HCT116 (cell line): ENCODE measurements at regions not wholly inside any gene's neighbourhood (a gene's known extent, or its start where the extent isn't known, plus 50 kb on each side); places are given as distances from the start of the nearest gene placed in this dataset.

ENCODE experiments used
- ATAC-seq: fragments of 200-7000 bp; cut with Tn5 transposase; 2 replicates; pipeline ENCODE4 v1.9.1; 2020; ENCODE audit warnings: mild to moderate bottlenecking, moderate library complexity
- BruUV-seq: library from RNA; stranded (reverse); fragments of 400-500 nt; replicated peaks from 2 replicates; lab custom pipeline; 2021; lab: Mats Ljungman, UMichigan
- CTCF ChIA-PET: fragments of 300-600 bp; sonication (Branson Sonifier 250); formaldehyde crosslinking; loops from one replicate; lab custom pipeline; 2021; ENCODE audit warnings: antibody characterized with exemption; lab: Charles Lee
- POLR2A ChIA-PET: fragments of 300-600, 350-600 bp; sonication (Branson Sonifier 250); formaldehyde crosslinking; loops from one replicate; lab custom pipeline; 2021; ENCODE audit warnings: antibody characterized with exemption; lab: Charles Lee
- RAD21 ChIA-PET, 2 experiments: fragments of 300-600 bp; sonication (Branson Sonifier 250); formaldehyde crosslinking; loops; one replicate each; lab custom pipeline; 2023; ENCODE audit warnings: low total read pairs in 2 of 2; ENCODE audit not compliant: uncharacterized antibody in 2 of 2, unreplicated experiment in 2 of 2, low non-redundant PET in 1 of 2; lab: Charles Lee
- DNase-seq: peaks from one replicate; pipeline ENCODE4 v3.0.0-alpha.2; 2010; ENCODE audit warnings: low read depth, low spot score
- H2AFZ ChIP-seq: fragments of 200-600 bp; shearing (Covaris generic), sonication (generic); 2 replicates; pipeline ENCODE4 v1.6.1; 2017; ENCODE audit warnings: low read depth, mixed run types, mixed read lengths, antibody characterized with exemption, low read length; ENCODE audit not compliant: poor library complexity, severe bottlenecking
- H3K27ac ChIP-seq: 2 replicates; pipeline ENCODE4 v1.5.1; 2012; ENCODE audit warnings: low read depth, low read length
- H3K27me3 ChIP-seq: fragments of 200-600 bp; sonication (generic); 2 replicates; pipeline ENCODE4 v1.6.1; 2016; ENCODE audit warnings: mixed run types, low read length, mixed read lengths; ENCODE audit not compliant: insufficient read depth
- H3K36me3 ChIP-seq, 2 experiments: fragments of 200-500 bp in 1 of 2; fragments of 200-600 bp in 1 of 2; sonication (Bioruptor generic) in 1 of 2; sonication (generic) in 1 of 2; 2 replicates each; pipeline versions ENCODE4 v1.5.1 to v1.6.1; 2014 to 2016; ENCODE audit warnings: low read length in 2 of 2, inconsistent platforms in 1 of 2, mixed read lengths in 1 of 2, mixed run types in 1 of 2; ENCODE audit not compliant: insufficient read depth in 2 of 2, control insufficient read depth in 1 of 2
- H3K4me1 ChIP-seq, 2 experiments: fragments of 200-600 bp in 1 of 2; sonication (generic) in 1 of 2; 2 replicates each; pipeline versions ENCODE4 v1.5.1 to v1.6.1; 2012 to 2017; ENCODE audit warnings: low read length in 2 of 2, inconsistent platforms in 1 of 2, mild to moderate bottlenecking in 1 of 2, mixed read lengths in 1 of 2, mixed run types in 1 of 2, moderate library complexity in 1 of 2; ENCODE audit not compliant: insufficient read depth in 2 of 2, control insufficient read depth in 1 of 2
- H3K4me2 ChIP-seq: fragments of 200-600 bp; sonication (generic); 2 replicates; pipeline ENCODE4 v1.6.1; 2017; ENCODE audit warnings: mixed run types, low read length, mixed read lengths
- H3K4me3 ChIP-seq, 2 experiments: fragments of 200-600 bp in 1 of 2; sonication (generic) in 1 of 2; replicated peaks in 1 of 2; 2 replicates each; pipeline ENCODE4 v1.5.1; 2011 to 2016; ENCODE audit warnings: low read length in 2 of 2, control low read depth in 1 of 2, low read depth in 1 of 2, mild to moderate bottlenecking in 1 of 2, mixed read lengths in 1 of 2, mixed run types in 1 of 2
- H3K79me2 ChIP-seq: fragments of 200-600 bp; sonication (generic); 2 replicates; pipeline ENCODE4 v1.6.1; 2017; ENCODE audit warnings: mild to moderate bottlenecking, mixed run types, low read length, moderate library complexity, mixed read lengths; ENCODE audit not compliant: insufficient read depth
- H3K9ac ChIP-seq: fragments of 200-600 bp; sonication (generic); 2 replicates; pipeline ENCODE4 v1.6.1; 2016; ENCODE audit warnings: low read length, mixed read lengths
- H3K9me2 ChIP-seq: fragments of 200-600 bp; sonication (generic), shearing (Covaris generic); 2 replicates; pipeline ENCODE4 v1.6.1; 2017; ENCODE audit warnings: mixed run types, mild to moderate bottlenecking, moderate library complexity; ENCODE audit not compliant: insufficient read depth
- H3K9me3 ChIP-seq, 2 experiments: fragments of 200-500 bp in 1 of 2; fragments of 200-600 bp in 1 of 2; sonication (Bioruptor generic) in 1 of 2; sonication (generic) in 1 of 2; 2 replicates each; pipeline ENCODE4 v1.6.1; 2014 to 2017; ENCODE audit warnings: low read length in 2 of 2, mixed read lengths in 2 of 2, inconsistent platforms in 1 of 2, low read depth in 1 of 2, mild to moderate bottlenecking in 1 of 2, mixed run types in 1 of 2, moderate library complexity in 1 of 2; ENCODE audit not compliant: control insufficient read depth in 1 of 2, insufficient read depth in 1 of 2
- H4K20me1 ChIP-seq: fragments of 200-600 bp; sonication (generic), shearing (Covaris generic); 2 replicates; pipeline ENCODE4 v1.6.1; 2017; ENCODE audit warnings: mixed run types, mild to moderate bottlenecking, moderate library complexity; ENCODE audit not compliant: insufficient read depth
- ATF3 ChIP-seq: IDR thresholded peaks from 2 replicates; pipeline ENCODE4 v1.6.1; 2012
- CEBPB ChIP-seq: IDR thresholded peaks from 2 replicates; pipeline ENCODE4 v1.6.1; 2012; ENCODE audit warnings: low read depth
- CTCF ChIP-seq, 3 experiments: fragments of 200-600 bp in 1 of 3; sonication (generic) in 1 of 3; IDR thresholded peaks in 2 of 3; conservative IDR thresholded peaks in 1 of 3; 2 replicates each; pipeline ENCODE4 v1.5.1; 2012 to 2017; ENCODE audit warnings: low read depth in 2 of 3, low read length in 2 of 3, antibody characterized with exemption in 1 of 3, borderline replicate concordance in 1 of 3, control low read depth in 1 of 3, mild to moderate bottlenecking in 1 of 3, mixed read lengths in 1 of 3, mixed run types in 1 of 3, moderate library complexity in 1 of 3; ENCODE audit not compliant: insufficient read depth in 1 of 3
- FOSL1 ChIP-seq: IDR thresholded peaks from 2 replicates; pipeline ENCODE4 v1.6.1; 2012; ENCODE audit warnings: low read depth
- MAX ChIP-seq: IDR thresholded peaks from 2 replicates; pipeline ENCODE4 v1.6.1; 2012
- POLR2A ChIP-seq: IDR thresholded peaks from 2 replicates; pipeline ENCODE4 v1.7.0; 2011; ENCODE audit warnings: borderline replicate concordance; ENCODE audit not compliant: insufficient read depth, insufficient read length; ENCODE audit errors: extremely low read depth
- REST ChIP-seq: IDR thresholded peaks from 2 replicates; pipeline ENCODE4 v1.6.1; 2012; ENCODE audit warnings: low read depth
- SRF ChIP-seq: IDR thresholded peaks from 2 replicates; pipeline ENCODE4 v1.6.1; 2012; ENCODE audit warnings: low read depth
- YY1 ChIP-seq: IDR thresholded peaks from 2 replicates; pipeline ENCODE4 v1.6.1; 2011; ENCODE audit warnings: low read length, low read depth, moderate library complexity, mild to moderate bottlenecking; ENCODE audit not compliant: insufficient replicate concordance; ENCODE audit errors: extremely low read depth
- ZBTB33 ChIP-seq: IDR thresholded peaks from 2 replicates; pipeline ENCODE4 v1.6.1; 2011; ENCODE audit warnings: mild to moderate bottlenecking, low read length, moderate library complexity; ENCODE audit not compliant: insufficient replicate concordance; ENCODE audit errors: extremely low read depth
- ZNF274 ChIP-seq: fragments of 200-500 bp; sonication (Bioruptor generic); IDR thresholded peaks from 2 replicates; pipeline ENCODE4 v1.6.1; 2014; ENCODE audit warnings: mild to moderate bottlenecking, low read depth, low read length, inconsistent platforms
- intact Hi-C: fragments of 100-400 bp; cut with micrococcal nuclease; formaldehyde crosslinking; loops from 2 replicates; pipeline ENCODE4 v1.10.0; 2022

DNA sequence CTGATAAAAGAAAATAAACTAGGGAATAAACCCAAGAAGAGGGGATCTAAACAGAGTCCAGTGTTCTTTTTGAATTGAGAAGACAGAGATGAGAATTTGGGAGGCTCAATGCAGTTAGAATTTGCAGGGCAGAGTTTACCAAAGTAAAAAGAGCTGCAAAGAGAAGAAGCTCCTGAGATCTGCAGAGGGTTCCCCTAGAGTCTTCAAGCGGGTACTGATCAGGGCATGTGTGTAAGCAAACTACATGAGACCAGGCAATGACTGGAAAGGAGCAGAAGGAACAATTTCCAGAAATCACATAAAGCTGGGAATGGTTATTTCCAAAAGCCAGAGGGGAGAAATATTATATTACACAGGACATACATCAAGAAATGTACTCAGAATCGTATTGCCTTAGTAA, 58.1 kb upstream of the TES start:
- Histone ChIP-seq H3K9me2 (no peaks in the 10 kb centered on the region), H4K20me1 (no peaks in the 10 kb centered on the region), H3K9ac (no peak overlapping the region), H3K9me3 (no peaks in the 10 kb centered on the region), H2AFZ (peak overlapping the region; percentile 74), H3K4me2 (no peak overlapping the region), H3K27me3 (no peaks in the 10 kb centered on the region), H3K4me3 (no peak overlapping the region), H3K36me3 (no peaks in the 10 kb centered on the region), H3K27ac (no peak overlapping the region), H3K4me1 (no peaks in the 10 kb centered on the region), H3K79me2 (no peaks in the 10 kb centered on the region)
- CTCF ChIA-PET, result interaction anchor here (1.0 to 2.3 kb wide), 2 partner anchors 12 to 14 kb away, joined by 4 to 8 read pairs; no protein-coding TSS in a partner anchor
- intact Hi-C loops, result no loop called here
- no peak for DNase-seq
- RAD21 ChIA-PET, result no interaction called here
- POLR2A ChIA-PET, result no interaction called here
- TF ChIP-seq CTCF (IDR thresholded peaks at IDR 0.05 in 2 of 3, conservative IDR thresholded peaks at IDR 0.05 in 1 of 3; ENCODE audit: borderline replicate concordance in 1 of 3, insufficient read depth in 1 of 3, low read depth in 2 of 3, low read length in 2 of 3) (0 out of 6 replicates have a peak, but pooled peaks of 1 of the 3 experiments have one; percentile 1), ZNF274 (no peak)
- ATAC-seq, result peak; percentile 65
- no TSS peak for BruUV-seq

DNA sequence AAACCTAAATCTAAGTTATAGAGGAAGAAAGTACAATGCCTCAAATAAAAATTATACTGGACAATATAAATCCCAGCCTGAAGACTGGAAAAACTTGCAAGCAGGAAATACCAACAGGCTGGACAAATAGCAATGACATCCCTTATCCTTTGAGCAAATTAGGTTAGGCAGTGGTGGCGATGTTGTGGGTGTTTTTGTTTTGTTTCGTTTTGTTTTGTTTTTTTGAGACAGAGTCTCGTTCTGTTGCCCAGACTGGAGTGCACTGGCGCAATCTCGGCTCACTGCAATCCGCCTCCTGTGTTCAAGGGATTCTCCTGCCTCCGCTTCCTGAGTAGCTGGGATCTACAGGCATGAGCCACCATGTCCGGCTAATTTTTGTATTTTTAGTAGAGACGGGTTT, 57.3 kb upstream of the TES start:
- ATAC-seq, result no peak
- H3K79me2 ChIP-seq, result no peaks in the 10 kb centered on the region
- H3K4me3 ChIP-seq, result no peak overlapping the region
- intact Hi-C loops, result no loop called here
- no peak overlapping the region for H3K27ac ChIP-seq
- H3K9me2 ChIP-seq, result no peaks in the 10 kb centered on the region
- no peaks in the 10 kb centered on the region for H3K36me3 ChIP-seq
- no peak for DNase-seq
- H3K9me3 ChIP-seq, result no peaks in the 10 kb centered on the region
- ChIA-PET CTCF (interaction anchor here (1.0 to 2.3 kb wide), 2 partner anchors 11 to 14 kb away, joined by 4 to 8 read pairs; no protein-coding TSS in a partner anchor), POLR2A (no interaction called here), RAD21 (no interaction called here)
- no peak overlapping the region for H3K4me2 ChIP-seq
- no peaks in the 10 kb centered on the region for H4K20me1 ChIP-seq
- no peak overlapping the region for H2AFZ ChIP-seq
- no peaks in the 10 kb centered on the region for H3K27me3 ChIP-seq
- H3K9ac ChIP-seq, result no peak overlapping the region
- no peaks in the 10 kb centered on the region for H3K4me1 ChIP-seq
- BruUV-seq, result no TSS peak
- TF ChIP-seq YY1 (no peak), ZBTB33 (no peak), ATF3 (no peak), MAX (no peak), SRF (no peak), CEBPB (no peak), POLR2A (no peak), ZNF274 (no peak), REST (no peak), FOSL1 (no peak)
